Effector memory CD4-positive, alpha-beta T cell (primary cell): ENCODE measurements at regions not wholly inside any gene's neighbourhood (a gene's known extent, or its start where the extent isn't known, plus 50 kb on each side); places are given as distances from the start of the nearest gene placed in this dataset.

ENCODE experiments used
- DNase-seq, 3 donors: peaks; one replicate each; pipeline ENCODE4 v3.0.0-alpha.2; 2020
- H3K27ac ChIP-seq: 2 replicates; pipeline ENCODE4 v1.7.0; 2013; ENCODE audit warnings: mild to moderate bottlenecking, low read length, moderate library complexity; ENCODE audit not compliant: insufficient read depth, poor library complexity, severe bottlenecking
- H3K27me3 ChIP-seq: replicated peaks from 2 replicates; pipeline ENCODE4 v1.7.0; 2013; ENCODE audit warnings: mild to moderate bottlenecking, low read length; ENCODE audit not compliant: insufficient read depth, control insufficient read depth, poor library complexity, severe bottlenecking
- H3K36me3 ChIP-seq: 2 replicates; pipeline ENCODE4 v1.7.0; 2013; ENCODE audit warnings: mild to moderate bottlenecking, low read length, moderate library complexity; ENCODE audit not compliant: control insufficient read depth, insufficient read depth
- H3K4me1 ChIP-seq: 2 replicates; pipeline ENCODE4 v1.7.0; 2013; ENCODE audit warnings: low read length, mild to moderate bottlenecking; ENCODE audit not compliant: control insufficient read depth, insufficient read depth, poor library complexity, severe bottlenecking
- H3K4me3 ChIP-seq: 2 replicates; pipeline ENCODE4 v1.7.0; 2013; ENCODE audit warnings: low read length, low read depth, mild to moderate bottlenecking; ENCODE audit not compliant: insufficient read depth, poor library complexity, severe bottlenecking
- H3K9me3 ChIP-seq: 2 replicates; pipeline ENCODE4 v1.7.0; 2013; ENCODE audit warnings: mild to moderate bottlenecking, low read length, moderate library complexity; ENCODE audit not compliant: control insufficient read depth

- no peak overlapping the region for H3K4me3 ChIP-seq
- H3K36me3 ChIP-seq = no peaks in the 10 kb centered on the region
- DNase-seq = no peak
- no peaks in the 10 kb centered on the region for H3K27me3 ChIP-seq
- no peaks in the 10 kb centered on the region for H3K9me3 ChIP-seq
- H3K27ac ChIP-seq = no peak overlapping the region
- H3K4me1 ChIP-seq = no peaks in the 10 kb centered on the region
Measured at GRCh38 chr7:10798044-10798443, 175.6 kb upstream of the PHF14 start.

GRCh38 chr7:10799475-10799874 lies 174.2 kb upstream of the PHF14 start:
- no peak for DNase-seq
- no peak overlapping the region for H3K4me3 ChIP-seq
- no peaks in the 10 kb centered on the region for H3K27me3 ChIP-seq
- no peak overlapping the region for H3K27ac ChIP-seq
- H3K4me1 ChIP-seq = no peaks in the 10 kb centered on the region
- H3K9me3 ChIP-seq = no peaks in the 10 kb centered on the region
- no peaks in the 10 kb centered on the region for H3K36me3 ChIP-seq

GRCh38 chr7:10802011-10802410 lies 171.7 kb upstream of the PHF14 start:
- H3K27me3 ChIP-seq = no peaks in the 10 kb centered on the region
- H3K36me3 ChIP-seq = no peaks in the 10 kb centered on the region
- no peaks in the 10 kb centered on the region for H3K9me3 ChIP-seq
- no peak for DNase-seq
- no peak overlapping the region for H3K27ac ChIP-seq
- H3K4me1 ChIP-seq = no peaks in the 10 kb centered on the region
- no peak overlapping the region for H3K4me3 ChIP-seq

- no peaks in the 10 kb centered on the region for H3K4me1 ChIP-seq
- no peak overlapping the region for H3K4me3 ChIP-seq
- H3K27me3 ChIP-seq = no peaks in the 10 kb centered on the region
- no peaks in the 10 kb centered on the region for H3K9me3 ChIP-seq
- no peak for DNase-seq
- no peak overlapping the region for H3K27ac ChIP-seq
- H3K36me3 ChIP-seq = no peaks in the 10 kb centered on the region
Measured at GRCh38 chr7:10802526-10802925, 171.1 kb upstream of the PHF14 start.

GRCh38 chr7:10803720-10804119 lies 170.0 kb upstream of the PHF14 start:
- Histone ChIP-seq H3K27me3 (no peaks in the 10 kb centered on the region), H3K4me3 (no peak overlapping the region), H3K36me3 (no peaks in the 10 kb centered on the region), H3K27ac (no peak overlapping the region), H3K4me1 (no peaks in the 10 kb centered on the region), H3K9me3 (no peaks in the 10 kb centered on the region)
- no peak for DNase-seq

- Histone ChIP-seq H3K4me1 (no peaks in the 10 kb centered on the region), H3K4me3 (no peak overlapping the region), H3K36me3 (no peaks in the 10 kb centered on the region), H3K9me3 (no peaks in the 10 kb centered on the region), H3K27me3 (no peaks in the 10 kb centered on the region), H3K27ac (no peak overlapping the region)
- DNase-seq = no peak
Measured at GRCh38 chr7:10804770-10805169, 168.9 kb upstream of the PHF14 start.

GRCh38 chr7:10815546-10815945 lies 158.1 kb upstream of the PHF14 start:
- no peak for DNase-seq
- H3K36me3 ChIP-seq = no peaks in the 10 kb centered on the region
- H3K27ac ChIP-seq = no peak overlapping the region
- H3K9me3 ChIP-seq = no peaks in the 10 kb centered on the region
- H3K4me1 ChIP-seq = no peaks in the 10 kb centered on the region
- no peak overlapping the region for H3K4me3 ChIP-seq
- no peaks in the 10 kb centered on the region for H3K27me3 ChIP-seq

GRCh38 chr7:10821156-10821555 lies 152.5 kb upstream of the PHF14 start:
- Histone ChIP-seq H3K27me3 (no peaks in the 10 kb centered on the region), H3K36me3 (no peaks in the 10 kb centered on the region), H3K4me3 (no peak overlapping the region), H3K4me1 (no peaks in the 10 kb centered on the region), H3K9me3 (no peaks in the 10 kb centered on the region), H3K27ac (no peak overlapping the region)
- DNase-seq = no peak

GRCh38 chr7:10824154-10824553 lies 149.5 kb upstream of the PHF14 start:
- Histone ChIP-seq H3K9me3 (no peaks in the 10 kb centered on the region), H3K36me3 (no peaks in the 10 kb centered on the region), H3K4me3 (no peak overlapping the region), H3K27me3 (no peaks in the 10 kb centered on the region), H3K27ac (no peak overlapping the region), H3K4me1 (no peaks in the 10 kb centered on the region)
- no peak for DNase-seq

GRCh38 chr7:10838228-10838627 lies 135.4 kb upstream of the PHF14 start:
- H3K27me3 ChIP-seq = no peaks in the 10 kb centered on the region
- H3K4me1 ChIP-seq = no peaks in the 10 kb centered on the region
- no peaks in the 10 kb centered on the region for H3K36me3 ChIP-seq
- H3K9me3 ChIP-seq = no peaks in the 10 kb centered on the region
- H3K4me3 ChIP-seq = no peak overlapping the region
- no peak overlapping the region for H3K27ac ChIP-seq
- DNase-seq = no peak

- no peaks in the 10 kb centered on the region for H3K9me3 ChIP-seq
- H3K36me3 ChIP-seq = no peaks in the 10 kb centered on the region
- no peak overlapping the region for H3K27ac ChIP-seq
- no peak for DNase-seq
- H3K27me3 ChIP-seq = no peaks in the 10 kb centered on the region
- no peaks in the 10 kb centered on the region for H3K4me1 ChIP-seq
- no peak overlapping the region for H3K4me3 ChIP-seq
Measured at GRCh38 chr7:10845225-10845624, 128.4 kb upstream of the PHF14 start.
